ENCODE measurements at regions not wholly inside any gene's neighbourhood (a gene's known extent, or its start where the extent isn't known, plus 50 kb on each side); places are given as distances from the start of the nearest gene placed in this dataset.
"Not testable (repeated sequence)": the region's sequence is repeated elsewhere in the genome, so short reads cannot be mapped to it uniquely, and the experiment has no call there.

DNA sequence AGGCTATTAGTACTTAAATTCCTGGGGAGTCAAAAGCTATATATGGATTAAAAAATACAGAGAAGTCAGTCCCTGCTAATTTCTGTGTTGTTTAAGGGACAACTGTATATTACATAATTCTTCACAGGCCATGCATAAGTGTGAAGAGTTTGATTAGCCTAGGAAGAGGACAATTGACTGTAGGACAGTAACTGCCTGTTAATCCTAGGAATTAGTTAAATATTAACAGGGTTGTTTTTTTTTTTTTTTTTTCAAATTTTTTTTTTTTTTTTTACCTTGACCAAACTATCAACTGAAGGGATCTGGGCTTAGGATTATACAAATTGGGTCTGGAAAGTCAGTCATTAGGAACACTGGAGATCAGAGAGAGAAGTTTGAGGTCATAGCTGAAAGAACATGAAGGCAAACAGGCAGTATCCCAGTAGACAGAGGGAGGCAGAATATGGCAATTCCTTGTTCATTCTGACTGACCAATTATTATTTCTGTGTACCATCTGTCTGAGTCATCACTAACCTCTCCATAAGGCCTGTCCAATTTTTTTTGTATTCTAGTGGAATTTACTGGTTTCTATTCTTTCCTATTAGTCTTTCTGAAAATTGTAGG is 1139.2 kb downstream of the SORCS1 start:
- no peak for DNase-seq (ENCODE audit: low read depth in 1 of 2, low spot score in 1 of 2)
- Histone ChIP-seq H3K4me1 (no peaks in the 10 kb centered on the region), H3K4me2 (no peak overlapping the region), H3K4me3 (no peak overlapping the region), H3K9me3 (no peaks in the 10 kb centered on the region), H3K27ac (no peak overlapping the region)
- FAIRE-seq = no peak
- ChIA-PET POLR2A (no interaction called here), CTCF (no interaction called here)
- TF ChIP-seq ESRRA (IDR thresholded peaks at IDR 0.05; ENCODE audit: borderline replicate concordance, low read length) (no peak), PHF8 (IDR thresholded peaks at IDR 0.05; ENCODE audit: borderline replicate concordance, low read depth) (no peak), KDM5A (IDR thresholded peaks at IDR 0.05) (no peak), EP300 (IDR thresholded peaks at IDR 0.05) (no peak), HOXA7 (CRISPR knock-in tag; IDR thresholded peaks at IDR 0.05) (no peak), HMGXB4 (CRISPR knock-in tag; IDR thresholded peaks at IDR 0.05; ENCODE audit: borderline replicate concordance) (no peak), SMC3 (IDR thresholded peaks at IDR 0.05) (no peak), MAX (IDR thresholded peaks at IDR 0.05) (no peak)
- TF ChIP-seq, protein P1, sequence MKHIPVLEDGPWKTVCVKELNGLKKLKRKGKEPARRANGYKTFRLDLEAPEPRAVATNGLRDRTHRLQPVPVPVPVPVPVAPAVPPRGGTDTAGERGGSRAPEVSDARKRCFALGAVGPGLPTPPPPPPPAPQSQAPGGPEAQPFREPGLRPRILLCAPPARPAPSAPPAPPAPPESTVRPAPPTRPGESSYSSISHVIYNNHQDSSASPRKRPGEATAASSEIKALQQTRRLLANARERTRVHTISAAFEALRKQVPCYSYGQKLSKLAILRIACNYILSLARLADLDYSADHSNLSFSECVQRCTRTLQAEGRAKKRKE (CRISPR knock-in tag; IDR thresholded peaks at IDR 0.05; ENCODE audit: low read depth) = no peak
- ATAC-seq = no peak

DNA sequence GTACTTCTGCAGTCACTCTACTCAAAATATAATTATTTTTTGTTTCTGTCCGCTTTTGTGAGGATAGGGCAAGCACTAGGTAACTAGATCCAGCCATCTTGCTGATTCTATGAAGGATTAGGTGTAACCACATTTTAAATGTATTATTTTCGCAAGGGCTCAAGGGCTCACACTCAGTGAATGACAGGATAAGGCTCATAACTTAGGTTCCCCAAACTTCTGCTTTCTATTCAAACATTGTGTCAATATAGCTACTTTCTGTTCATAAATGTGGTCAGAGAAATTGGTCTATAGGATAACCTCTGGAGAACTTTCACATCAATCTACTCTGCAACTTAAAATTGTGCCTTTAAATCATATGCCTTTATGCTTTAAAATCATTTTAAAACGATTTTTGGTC is 1141.2 kb downstream of the SORCS1 start:
- DNase-seq (ENCODE audit: low read depth in 1 of 2, low spot score in 1 of 2) (no peak), ATAC-seq (no peak), FAIRE-seq (no peak)
- Histone ChIP-seq H3K4me3 (no peak overlapping the region), H3K9me3 (no peaks in the 10 kb centered on the region), H3K4me1 (no peaks in the 10 kb centered on the region), H3K27ac (no peak overlapping the region), H3K4me2 (no peak overlapping the region)
- CTCF ChIA-PET = no interaction called here
- TF ChIP-seq GATA3 (IDR thresholded peaks at IDR 0.05; ENCODE audit: borderline replicate concordance) (no peak), USF2 (IDR thresholded peaks at IDR 0.05) (no peak), JUN (IDR thresholded peaks at IDR 0.05) (no peak), SMC3 (IDR thresholded peaks at IDR 0.05) (no peak), TP53 (CRISPR knock-in tag; IDR thresholded peaks at IDR 0.05) (no peak), NPAS2 (CRISPR knock-in tag; IDR thresholded peaks at IDR 0.05; ENCODE audit: borderline replicate concordance) (no peak), MAFK (IDR thresholded peaks at IDR 0.05; ENCODE audit: partially characterized antibody) (no peak), BHLHE40 (IDR thresholded peaks at IDR 0.05; ENCODE audit: low read depth, low read length) (no peak), POLR2AphosphoS2 (conservative IDR thresholded peaks at IDR 0.05; ENCODE audit: low read length) (no peak), MAX (IDR thresholded peaks at IDR 0.05) (no peak), CBX2 (IDR thresholded peaks at IDR 0.05; ENCODE audit: borderline replicate concordance, low read depth) (no peak), EHMT2 (IDR thresholded peaks at IDR 0.05; ENCODE audit: low read depth) (no peak), HMGXB4 (CRISPR knock-in tag; IDR thresholded peaks at IDR 0.05; ENCODE audit: borderline replicate concordance) (no peak), MAZ (IDR thresholded peaks at IDR 0.05; ENCODE audit: borderline replicate concordance, low read depth, low read length) (no peak), ZC3H11A (IDR thresholded peaks at IDR 0.05) (no peak)
- TF ChIP-seq, protein P2, sequence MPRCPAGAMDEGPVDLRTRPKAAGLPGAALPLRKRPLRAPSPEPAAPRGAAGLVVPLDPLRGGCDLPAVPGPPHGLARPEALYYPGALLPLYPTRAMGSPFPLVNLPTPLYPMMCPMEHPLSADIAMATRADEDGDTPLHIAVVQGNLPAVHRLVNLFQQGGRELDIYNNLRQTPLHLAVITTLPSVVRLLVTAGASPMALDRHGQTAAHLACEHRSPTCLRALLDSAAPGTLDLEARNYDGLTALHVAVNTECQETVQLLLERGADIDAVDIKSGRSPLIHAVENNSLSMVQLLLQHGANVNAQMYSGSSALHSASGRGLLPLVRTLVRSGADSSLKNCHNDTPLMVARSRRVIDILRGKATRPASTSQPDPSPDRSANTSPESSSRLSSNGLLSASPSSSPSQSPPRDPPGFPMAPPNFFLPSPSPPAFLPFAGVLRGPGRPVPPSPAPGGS (IDR thresholded peaks at IDR 0.05) = no peak
- POLR2A ChIA-PET = no interaction called here
- 7% methylated on average over 3 of the region's 3 CpGs for WGBS (ENCODE audit: missing lambda C conversion rate)

DNA sequence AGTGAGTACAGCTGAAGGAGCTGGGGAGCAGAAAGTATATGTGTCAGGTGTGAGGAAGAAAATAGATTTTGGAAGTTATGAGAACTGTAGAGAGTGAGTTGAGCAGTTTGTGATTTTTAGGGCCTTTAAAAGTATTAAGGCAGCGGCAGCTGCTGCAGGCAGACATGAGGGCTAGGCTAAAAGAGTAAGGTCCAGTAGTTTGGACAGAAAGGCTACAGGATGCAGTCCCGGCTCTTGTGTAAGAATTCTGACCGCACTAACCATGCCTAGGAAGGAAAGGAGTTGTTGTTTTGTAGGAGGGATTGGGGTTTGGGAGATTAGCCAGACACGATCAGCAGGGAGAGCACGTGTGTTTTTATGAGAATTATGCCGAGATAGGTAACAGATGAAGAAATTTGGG is 1144.9 kb downstream of the SORCS1 start:
- H3K9me3 ChIP-seq; H3K4me2 ChIP-seq; ATAC-seq; POLR2A ChIA-PET; H3K4me1 ChIP-seq; DNase-seq (ENCODE audit: low read depth in 1 of 2, low spot score in 1 of 2); FAIRE-seq; H3K4me3 ChIP-seq; H3K27ac ChIP-seq; CTCF ChIA-PET: not testable (repeated sequence)
- 2% methylated on average over 6 of the region's 6 CpGs for WGBS (ENCODE audit: missing lambda C conversion rate)

DNA sequence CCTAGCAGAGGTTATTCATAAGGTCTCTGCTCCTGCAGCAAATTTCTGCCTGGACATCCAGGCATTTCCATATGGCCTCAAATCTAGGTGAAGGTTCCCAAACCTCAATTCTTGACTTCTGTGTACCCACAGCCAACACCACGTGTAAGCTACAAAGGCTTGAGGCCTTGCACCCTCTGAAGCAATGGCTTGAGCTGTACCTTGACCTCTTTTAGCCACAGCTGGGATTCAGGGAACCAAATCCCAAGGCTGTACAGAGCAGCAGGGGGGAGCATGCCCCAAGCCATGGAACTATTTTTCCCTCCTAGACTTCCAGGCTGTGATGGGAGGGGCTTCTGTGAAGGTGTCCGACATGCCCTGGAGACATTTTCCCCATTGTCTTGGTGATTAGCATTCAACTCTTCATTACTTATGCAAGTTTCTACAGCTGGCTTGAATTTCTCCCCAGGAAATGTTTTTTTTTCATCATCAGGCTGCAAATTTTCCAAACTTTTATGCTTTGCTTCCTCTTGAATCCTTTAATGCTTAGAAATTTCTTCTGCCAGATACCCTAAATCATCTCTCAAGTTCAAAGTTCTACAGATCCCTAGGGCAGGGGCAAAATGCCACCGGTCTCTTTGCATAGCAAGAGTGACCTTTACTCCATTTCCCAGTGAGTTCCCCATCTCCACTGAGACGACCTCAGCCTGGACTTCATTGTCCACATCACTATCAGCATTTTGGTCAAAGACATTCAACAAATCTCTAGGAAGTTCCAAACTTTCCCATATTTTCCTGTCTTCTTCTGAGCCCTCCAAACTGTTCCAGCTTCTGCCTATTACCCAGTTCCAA is 1148.9 kb downstream of the SORCS1 start:
- CTCF ChIA-PET = interaction anchor here (0.6 kb wide), 1 partner anchor 31 kb away, joined by 3 read pairs; no protein-coding TSS in a partner anchor
- FAIRE-seq; ATAC-seq; H3K4me1 ChIP-seq; H3K4me3 ChIP-seq; H3K9me3 ChIP-seq; H3K27ac ChIP-seq; DNase-seq (ENCODE audit: low read depth in 1 of 2, low spot score in 1 of 2); POLR2A ChIA-PET; H3K4me2 ChIP-seq: not testable (repeated sequence)
- 1% methylated on average over 3 of the region's 4 CpGs for WGBS (ENCODE audit: missing lambda C conversion rate)
